H9 (cell line): ENCODE measurements at regions not wholly inside any gene's neighbourhood (a gene's known extent, or its start where the extent isn't known, plus 50 kb on each side); places are given as distances from the start of the nearest gene placed in this dataset.

ENCODE experiments used
- DNase-seq: peaks from one replicate; pipeline ENCODE4 v3.0.0-alpha.2; 2017
- H2AFZ ChIP-seq: one replicate; pipeline ENCODE4 v1.6.1; 2013; ENCODE audit warnings: mild to moderate bottlenecking, low read length, control low read depth, moderate library complexity
- H2AK5ac ChIP-seq: 2 replicates; pipeline ENCODE4 v1.6.1; 2013; ENCODE audit warnings: low read length, control low read depth, mixed read lengths; ENCODE audit not compliant: insufficient read length
- H2BK120ac ChIP-seq: one replicate; pipeline ENCODE4 v1.6.1; 2013; ENCODE audit warnings: low read depth, mild to moderate bottlenecking, low read length, control low read depth, inconsistent platforms; ENCODE audit not compliant: poor library complexity, severe bottlenecking
- H2BK12ac ChIP-seq: 2 replicates; pipeline ENCODE4 v1.6.1; 2013; ENCODE audit warnings: low read length, control low read depth, mixed read lengths, low read depth; ENCODE audit not compliant: insufficient read length
- H2BK15ac ChIP-seq: 2 replicates; pipeline ENCODE4 v1.6.1; 2013; ENCODE audit warnings: low read depth, low read length, control low read depth
- H2BK20ac ChIP-seq: one replicate; pipeline ENCODE4 v1.6.1; 2013; ENCODE audit warnings: low read depth, mild to moderate bottlenecking, low read length, control low read depth, inconsistent platforms; ENCODE audit not compliant: poor library complexity, severe bottlenecking
- H2BK5ac ChIP-seq: 2 replicates; pipeline ENCODE4 v1.6.1; 2013; ENCODE audit warnings: low read length, control low read depth, mixed read lengths; ENCODE audit not compliant: insufficient read length
- H3K14ac ChIP-seq: 2 replicates; pipeline ENCODE4 v1.6.1; 2013; ENCODE audit warnings: low read length, control low read depth; ENCODE audit not compliant: insufficient read depth
- H3K18ac ChIP-seq: 2 replicates; pipeline ENCODE4 v1.6.1; 2013; ENCODE audit warnings: low read depth, mild to moderate bottlenecking, mixed read lengths, low read length, control low read depth; ENCODE audit not compliant: insufficient read length
- H3K23ac ChIP-seq: 2 replicates; pipeline ENCODE4 v1.6.1; 2013; ENCODE audit warnings: low read length, control low read depth, mixed read lengths, low read depth; ENCODE audit not compliant: insufficient read length
- H3K23me2 ChIP-seq: 2 replicates; pipeline ENCODE4 v1.6.1; 2013; ENCODE audit warnings: low read depth, mild to moderate bottlenecking, mixed read lengths, low read length, control low read depth; ENCODE audit not compliant: insufficient read length, poor library complexity, severe bottlenecking
- H3K27ac ChIP-seq: 2 replicates; pipeline ENCODE4 v1.5.1; 2013; ENCODE audit warnings: low read length, control low read depth, mixed read lengths, low read depth; ENCODE audit not compliant: insufficient read length
- H3K27me3 ChIP-seq: 2 replicates; pipeline ENCODE4 v1.6.1; 2013; ENCODE audit warnings: low read length, control low read depth, inconsistent platforms; ENCODE audit not compliant: insufficient read depth
- H3K4ac ChIP-seq: 2 replicates; pipeline ENCODE4 v1.6.1; 2013; ENCODE audit warnings: low read depth, mild to moderate bottlenecking, control low read depth, inconsistent platforms, low read length, moderate library complexity
- H3K4me1 ChIP-seq: 2 replicates; pipeline ENCODE4 v1.6.1; 2013; ENCODE audit warnings: low read length, control low read depth, inconsistent platforms; ENCODE audit not compliant: insufficient read depth
- H3K4me2 ChIP-seq: 2 replicates; pipeline ENCODE4 v1.6.1; 2013; ENCODE audit warnings: low read length, control low read depth, mixed read lengths; ENCODE audit not compliant: insufficient read length, insufficient read depth
- H3K56ac ChIP-seq: 2 replicates; pipeline ENCODE4 v1.6.1; 2013; ENCODE audit warnings: low read depth, mild to moderate bottlenecking, mixed read lengths, low read length, control low read depth; ENCODE audit not compliant: insufficient read length
- H3K79me1 ChIP-seq: 2 replicates; pipeline ENCODE4 v1.6.1; 2013; ENCODE audit warnings: low read depth, mild to moderate bottlenecking, moderate library complexity, low read length, control low read depth, inconsistent platforms; ENCODE audit not compliant: insufficient read depth, poor library complexity, severe bottlenecking
- H3K79me2 ChIP-seq: 2 replicates; pipeline ENCODE4 v1.6.1; 2013; ENCODE audit warnings: low read length, control low read depth, inconsistent platforms; ENCODE audit not compliant: insufficient read depth
- H3K9ac ChIP-seq: 2 replicates; pipeline ENCODE4 v1.6.1; 2013; ENCODE audit warnings: low read length, control low read depth, mixed read lengths; ENCODE audit not compliant: insufficient read length; ENCODE audit errors: extremely low read depth
- H3K9me3 ChIP-seq: one replicate; pipeline ENCODE4 v1.6.1; 2013; ENCODE audit warnings: low read depth, low read length, inconsistent platforms; ENCODE audit not compliant: control insufficient read depth
- H3T11ph ChIP-seq: one replicate; pipeline ENCODE4 v1.6.1; 2013; ENCODE audit warnings: mild to moderate bottlenecking, low read length, control low read depth, inconsistent platforms
- H4K20me1 ChIP-seq: one replicate; pipeline ENCODE4 v1.6.1; 2013; ENCODE audit not compliant: control insufficient read depth, insufficient read length, insufficient read depth
- H4K5ac ChIP-seq: 2 replicates; pipeline ENCODE4 v1.6.1; 2013; ENCODE audit warnings: low read depth, mild to moderate bottlenecking, mixed read lengths, low read length, control low read depth; ENCODE audit not compliant: insufficient read length
- H4K8ac ChIP-seq: replicated peaks from 2 replicates; pipeline ENCODE4 v1.6.1; 2013; ENCODE audit warnings: low read length, control low read depth, mixed read lengths, low read depth; ENCODE audit not compliant: insufficient read length
- H4K91ac ChIP-seq: 2 replicates; pipeline ENCODE4 v1.6.1; 2013; ENCODE audit warnings: low read depth, mild to moderate bottlenecking, moderate library complexity, mixed read lengths, low read length, control low read depth; ENCODE audit not compliant: insufficient read length
- H3K27ac Mint-ChIP-seq, 3 experiments: 2 replicates in 2 of 3; 3 replicates in 1 of 3; pipeline ENCODE4 v1.8.0; 2020 to 2021; ENCODE audit warnings: mixed read lengths in 3 of 3, mild to moderate bottlenecking in 1 of 3, moderate library complexity in 1 of 3
- H3K27me3 Mint-ChIP-seq: 2 replicates; pipeline ENCODE4 v1.8.0; 2021; ENCODE audit warnings: low read depth, mild to moderate bottlenecking, moderate library complexity, mixed read lengths
- H3K36me3 Mint-ChIP-seq, 3 experiments: 2 replicates in 2 of 3; 3 replicates in 1 of 3; pipeline ENCODE4 v1.8.0; 2020 to 2021; ENCODE audit warnings: low read depth in 3 of 3, mixed read lengths in 3 of 3; ENCODE audit not compliant: insufficient read depth in 1 of 3
- H3K4me1 Mint-ChIP-seq, 2 experiments: 2 replicates each; pipeline ENCODE4 v1.8.0; 2020; ENCODE audit warnings: mixed read lengths in 2 of 2
- H3K4me3 Mint-ChIP-seq, 2 experiments: 2 replicates in 1 of 2; 3 replicates in 1 of 2; pipeline ENCODE4 v1.8.0; 2020 to 2021; ENCODE audit warnings: mild to moderate bottlenecking in 2 of 2, mixed read lengths in 2 of 2, moderate library complexity in 1 of 2
- H3K9me3 Mint-ChIP-seq, 2 experiments: 2 replicates in 1 of 2; 3 replicates in 1 of 2; pipeline ENCODE4 v1.8.0; 2020; ENCODE audit warnings: mild to moderate bottlenecking in 2 of 2, mixed read lengths in 2 of 2, moderate library complexity in 1 of 2
- TF ChIP-seq, protein P1 (sequence below): fragments of 200-600 bp; sonication (generic); conservative IDR thresholded peaks from 3 replicates; pipeline ENCODE4 v1.8.0; 2021; ENCODE audit warnings: antibody characterized with exemption, mild to moderate bottlenecking

GRCh38 chrX:43508694-43509093, 147.4 kb upstream of the MAOA start:
- no peak overlapping the region for H3T11ph ChIP-seq
- H2BK20ac ChIP-seq = no peak overlapping the region
- H3K36me3 Mint-ChIP-seq = no peaks in the 10 kb centered on the region
- H3K27me3 Mint-ChIP-seq = no peaks in the 10 kb centered on the region
- H3K23ac ChIP-seq = no peak overlapping the region
- H3K4me1 Mint-ChIP-seq = peaks cover 14% of the 10 kb centered on the region in 2 experiments
- H3K4me3 Mint-ChIP-seq = no peak overlapping the region
- H3K27ac Mint-ChIP-seq = no peak overlapping the region
- no peak overlapping the region for H3K9ac ChIP-seq
- H3K14ac ChIP-seq = no peak overlapping the region
- H2BK15ac ChIP-seq = no peak overlapping the region
- 0 out of 2 replicates have a peak, but pooled peaks cover 3% of the 10 kb centered on the region for H3K4me1 ChIP-seq
- no peak overlapping the region for H3K4me2 ChIP-seq
- no peak overlapping the region for H4K8ac ChIP-seq
- H2BK12ac ChIP-seq = no peak overlapping the region
- no peaks in the 10 kb centered on the region for H3K79me1 ChIP-seq
- no peaks in the 10 kb centered on the region for H3K27me3 ChIP-seq
- no peaks in the 10 kb centered on the region for H3K9me3 ChIP-seq
- no peaks in the 10 kb centered on the region for H3K23me2 ChIP-seq
- H2BK5ac ChIP-seq = no peak overlapping the region
- H3K27ac ChIP-seq = no peak overlapping the region
- H3K4ac ChIP-seq = no peak overlapping the region
- H2BK120ac ChIP-seq = no peak overlapping the region
- H3K9me3 Mint-ChIP-seq = peaks cover 0 to 24% of the 10 kb centered on the region in 2 experiments; a peak in 3 of 5 replicates
- TF ChIP-seq, protein P1, sequence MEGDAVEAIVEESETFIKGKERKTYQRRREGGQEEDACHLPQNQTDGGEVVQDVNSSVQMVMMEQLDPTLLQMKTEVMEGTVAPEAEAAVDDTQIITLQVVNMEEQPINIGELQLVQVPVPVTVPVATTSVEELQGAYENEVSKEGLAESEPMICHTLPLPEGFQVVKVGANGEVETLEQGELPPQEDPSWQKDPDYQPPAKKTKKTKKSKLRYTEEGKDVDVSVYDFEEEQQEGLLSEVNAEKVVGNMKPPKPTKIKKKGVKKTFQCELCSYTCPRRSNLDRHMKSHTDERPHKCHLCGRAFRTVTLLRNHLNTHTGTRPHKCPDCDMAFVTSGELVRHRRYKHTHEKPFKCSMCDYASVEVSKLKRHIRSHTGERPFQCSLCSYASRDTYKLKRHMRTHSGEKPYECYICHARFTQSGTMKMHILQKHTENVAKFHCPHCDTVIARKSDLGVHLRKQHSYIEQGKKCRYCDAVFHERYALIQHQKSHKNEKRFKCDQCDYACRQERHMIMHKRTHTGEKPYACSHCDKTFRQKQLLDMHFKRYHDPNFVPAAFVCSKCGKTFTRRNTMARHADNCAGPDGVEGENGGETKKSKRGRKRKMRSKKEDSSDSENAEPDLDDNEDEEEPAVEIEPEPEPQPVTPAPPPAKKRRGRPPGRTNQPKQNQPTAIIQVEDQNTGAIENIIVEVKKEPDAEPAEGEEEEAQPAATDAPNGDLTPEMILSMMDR = no peak
- H4K91ac ChIP-seq = no peak overlapping the region
- H3K79me2 ChIP-seq = no peaks in the 10 kb centered on the region
- no peak overlapping the region for H3K18ac ChIP-seq
- H4K20me1 ChIP-seq = no peaks in the 10 kb centered on the region
- H4K5ac ChIP-seq = no peak overlapping the region
- no peak overlapping the region for H3K56ac ChIP-seq
- no peak overlapping the region for H2AFZ ChIP-seq
- no peak for DNase-seq
- no peak overlapping the region for H2AK5ac ChIP-seq
